HG03460 (cell line): ENCODE measurements at regions not wholly inside any gene's neighbourhood (a gene's known extent, or its start where the extent isn't known, plus 50 kb on each side); places are given as distances from the start of the nearest gene placed in this dataset.

Source experiments
- ATAC-seq: cut with Tn5 transposase; IDR thresholded peaks from one replicate; pipeline ENCODE4 v1.9.1; 2021; ENCODE audit not compliant: unreplicated experiment

- no peak for ATAC-seq
These were observed 288.3 kb downstream of the TGFB2 start for GRCh38 chr1:218633238-218633988.

GRCh38 chr1:218634212-218634611, 289.1 kb downstream of the TGFB2 start:
- ATAC-seq = no peak

GRCh38 chr1:218636548-218636947, 291.4 kb downstream of the TGFB2 start:
- no peak for ATAC-seq

GRCh38 chr1:218640173-218640572, 295.0 kb downstream of the TGFB2 start:
- ATAC-seq = no peak

GRCh38 chr1:218642033-218642948, 297.2 kb downstream of the TGFB2 start:
- no peak for ATAC-seq

- ATAC-seq = no peak
These were observed 298.1 kb downstream of the TGFB2 start for GRCh38 chr1:218643281-218643680.

- ATAC-seq = no peak
These were observed 298.8 kb downstream of the TGFB2 start for GRCh38 chr1:218643926-218644325.

GRCh38 chr1:218646288-218646687, 301.2 kb downstream of the TGFB2 start:
- ATAC-seq = no peak

GRCh38 chr1:218656301-218657037, 311.3 kb downstream of the TGFB2 start:
- ATAC-seq = no peak

GRCh38 chr1:218658269-218658668, 313.1 kb downstream of the TGFB2 start:
- no peak for ATAC-seq

GRCh38 chr1:218658899-218659298, 313.8 kb downstream of the TGFB2 start:
- ATAC-seq = no peak

- ATAC-seq = no peak
These were observed 315.0 kb downstream of the TGFB2 start for GRCh38 chr1:218659911-218660677.

GRCh38 chr1:218660678-218661053, 315.5 kb downstream of the TGFB2 start:
- no peak for ATAC-seq

GRCh38 chr1:218661411-218661810, 316.3 kb downstream of the TGFB2 start:
- ATAC-seq = no peak

GRCh38 chr1:218664385-218665170, 319.4 kb downstream of the TGFB2 start:
- no peak for ATAC-seq

GRCh38 chr1:218665221-218665620, 320.1 kb downstream of the TGFB2 start:
- no peak for ATAC-seq

GRCh38 chr1:218666263-218666662, 321.1 kb downstream of the TGFB2 start:
- no peak for ATAC-seq

- ATAC-seq = no peak
These were observed 322.8 kb downstream of the TGFB2 start for GRCh38 chr1:218667781-218668516.

- no peak for ATAC-seq
These were observed 324.3 kb downstream of the TGFB2 start for GRCh38 chr1:218669431-218669830.
